RWPE1 (cell line): ENCODE measurements at regions not wholly inside any gene's neighbourhood (a gene's known extent, or its start where the extent isn't known, plus 50 kb on each side); places are given as distances from the start of the nearest gene placed in this dataset.

Experiments used
- CTCF ChIA-PET: fragments of 350-600 bp; sonication (Branson Sonifier 250); formaldehyde crosslinking; extraction: SDS; loops from one replicate; lab custom pipeline; 2021; lab: Yijun Ruan, JAX
- POLR2A ChIA-PET: fragments of 400-600 bp; formaldehyde crosslinking; extraction: SDS; loops from one replicate; lab custom pipeline; 2020; ENCODE audit warnings: antibody characterized with exemption; ENCODE audit not compliant: low non-redundant PET; lab: Yijun Ruan, JAX
- DNase-seq: peaks from one replicate; pipeline ENCODE4 v3.0.0; 2012; ENCODE audit warnings: low spot score
- H3K27ac ChIP-seq: fragments of 450-650 bp; 2 replicates; pipeline ENCODE4 v1.5.1; 2017
- CTCF ChIP-seq: fragments of 450-650 bp; conservative IDR thresholded peaks from 2 replicates; pipeline ENCODE4 v1.5.1; 2017; ENCODE audit warnings: low read depth, mild to moderate bottlenecking

- ChIA-PET POLR2A (no interaction called here), CTCF (no interaction called here)
- no peak overlapping the region for H3K27ac ChIP-seq
- no peak for DNase-seq
- TF ChIP-seq CTCF: no peak
These were observed 188.4 kb upstream of the MAF start for GRCh38 chr16:79788949-79789348.

DNA sequence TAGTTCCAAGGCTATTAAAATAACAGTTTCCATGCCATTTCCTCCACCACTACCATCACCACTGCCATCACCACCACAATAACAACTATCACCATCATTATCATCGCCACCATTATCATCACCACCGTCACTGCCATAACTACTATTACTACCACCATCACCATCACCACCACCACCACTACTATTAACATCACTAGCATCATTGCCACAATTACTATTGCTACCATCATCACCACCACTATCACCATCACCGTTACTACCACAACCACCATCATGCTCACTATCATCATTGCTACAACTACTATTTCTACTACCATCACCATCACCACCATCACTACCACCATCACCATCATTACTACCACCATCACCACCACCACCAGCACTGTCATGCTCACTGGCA lies 185.9 kb upstream of the MAF start:
- no peak for DNase-seq
- CTCF ChIA-PET: no interaction called here
- POLR2A ChIA-PET: no interaction called here

DNA sequence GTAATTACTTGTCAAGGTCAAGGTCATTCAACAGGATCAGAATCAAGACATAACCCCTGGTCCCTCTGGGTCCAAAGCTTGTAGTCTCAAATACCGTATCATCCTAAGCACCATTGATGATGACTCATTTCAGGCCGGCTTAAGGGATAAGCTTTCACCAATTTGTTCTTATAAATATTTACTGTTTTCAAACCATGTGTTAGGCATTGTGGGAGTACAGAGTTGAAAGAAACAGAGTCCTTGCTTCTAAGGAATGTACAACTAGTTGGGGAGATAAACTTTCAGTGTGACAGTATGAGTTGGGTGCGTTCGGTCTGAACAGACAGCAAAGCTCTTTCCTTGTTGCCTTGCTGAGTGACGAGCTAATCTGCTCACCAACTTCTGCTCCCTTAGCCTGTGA lies 183.5 kb upstream of the MAF start:
- H3K27ac ChIP-seq: no peak overlapping the region
- DNase-seq: no peak
- POLR2A ChIA-PET: no interaction called here
- CTCF ChIA-PET: no interaction called here
- TF ChIP-seq CTCF: no peak

More for the DNA sequence above, 185.9 kb upstream of the MAF start:
- TF ChIP-seq CTCF: no peak
- no peak overlapping the region for H3K27ac ChIP-seq

DNA sequence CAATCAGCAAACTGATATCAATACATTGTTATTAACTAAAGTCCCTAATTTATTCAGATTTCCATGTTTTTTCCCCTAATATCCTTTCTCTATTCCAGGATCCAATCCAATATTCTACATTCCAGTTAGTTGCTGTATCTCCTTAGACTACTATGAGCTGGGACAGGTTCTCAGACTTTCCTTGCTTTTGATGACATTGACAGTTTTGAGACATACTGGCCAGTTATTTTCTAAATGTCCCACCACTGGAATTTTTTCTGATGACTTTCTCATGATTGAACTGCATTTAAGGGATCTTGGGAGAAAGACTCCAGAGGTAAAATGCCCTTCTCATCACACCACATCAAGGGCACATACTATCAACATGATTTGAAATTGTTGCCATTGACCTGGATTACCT lies 177.1 kb upstream of the MAF start:
- no peak for TF ChIP-seq CTCF
- POLR2A ChIA-PET: no interaction called here
- H3K27ac ChIP-seq: no peak overlapping the region
- no peak for DNase-seq
- CTCF ChIA-PET: no interaction called here

DNA sequence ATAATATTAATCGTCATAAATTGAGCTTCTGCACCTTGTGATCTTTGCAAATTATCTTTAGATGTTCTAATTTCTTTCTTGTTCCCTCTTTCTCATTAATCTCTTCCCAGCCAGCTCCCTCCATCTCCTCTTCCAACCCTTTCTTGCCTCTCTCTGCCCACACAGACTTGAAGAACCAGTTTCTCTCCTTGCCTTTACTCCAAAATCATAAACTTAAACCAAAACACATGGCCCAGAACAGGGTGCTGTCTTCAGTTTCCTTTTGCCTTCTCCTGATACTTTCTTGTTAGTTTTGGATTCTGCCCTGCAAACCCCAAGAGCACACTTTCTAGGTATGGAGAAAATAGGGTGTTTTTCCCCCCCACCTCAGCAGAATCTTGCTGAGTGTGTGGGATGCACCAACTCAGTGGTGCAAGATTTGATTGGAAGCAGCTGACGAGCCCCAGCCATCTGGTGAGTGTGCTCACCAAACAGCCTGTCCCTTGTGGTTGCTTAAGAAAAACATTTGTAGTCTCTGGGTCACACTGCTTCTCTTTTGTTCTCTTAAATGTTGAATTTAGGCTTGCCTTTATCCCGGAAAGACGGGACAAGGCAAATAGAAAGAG lies 175.8 kb upstream of the MAF start:
- CTCF ChIA-PET: interaction anchor here (0.6 to 0.7 kb wide), 3 partner anchors 72 to 175 kb away, joined by 3 read pairs; no protein-coding TSS in a partner anchor
- no peak for TF ChIP-seq CTCF
- no peak overlapping the region for H3K27ac ChIP-seq
- no peak for DNase-seq
- POLR2A ChIA-PET: no interaction called here

DNA sequence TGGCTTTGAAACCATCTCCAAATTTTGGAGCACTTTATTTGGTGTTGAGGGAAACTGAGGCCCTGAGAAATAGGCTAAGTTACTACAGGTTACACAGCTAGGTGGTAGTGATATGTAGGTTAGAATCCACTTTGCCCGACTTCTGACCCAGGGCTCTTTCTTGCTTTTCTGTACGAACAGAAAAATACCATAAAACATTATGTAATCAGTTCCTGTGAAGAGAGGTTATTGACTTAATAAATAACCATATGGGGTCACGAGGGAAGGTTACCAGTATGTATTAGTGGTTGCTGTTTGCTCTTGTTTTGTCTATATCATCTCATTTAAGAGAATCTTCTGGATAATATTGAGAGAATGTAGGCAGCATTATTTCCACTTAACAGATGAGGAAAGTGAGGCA lies 172.2 kb upstream of the MAF start:
- no peak for DNase-seq
- no peak for TF ChIP-seq CTCF
- H3K27ac ChIP-seq: no peak overlapping the region
- POLR2A ChIA-PET: no interaction called here
- CTCF ChIA-PET: no interaction called here
